Stomach (tissue), 8 donors: ENCODE measurements at regions not wholly inside any gene's neighbourhood (a gene's known extent, or its start where the extent isn't known, plus 50 kb on each side); places are given as distances from the start of the nearest gene placed in this dataset.

ENCODE experiments used
- DNase-seq, 2 donors: peaks; one replicate each; pipeline versions ENCODE4 v3.0.0 to v3.0.0-alpha.2; 2013 to 2019
- H3K27ac ChIP-seq, 5 donors: fragments of 200-600 bp in 4 of 5; sonication (generic) in 4 of 5; one replicate each; pipeline ENCODE4 v1.5.1; 2013 to 2019; ENCODE audit warnings: mild to moderate bottlenecking in 1 of 5, moderate library complexity in 1 of 5
- H3K27me3 ChIP-seq, 3 donors: fragments of 200-600 bp; sonication (generic); one replicate each; pipeline ENCODE4 v1.5.1; 2017 to 2019; ENCODE audit warnings: mixed run types in 1 of 3
- H3K36me3 ChIP-seq, 4 donors: fragments of 200-600 bp; sonication (generic); 1 replicate in 3 of 4; 2 replicates in 1 of 4; pipeline ENCODE4 v1.5.1; 2016 to 2019
- H3K4me1 ChIP-seq, 4 donors: fragments of 200-600 bp; sonication (generic); one replicate each; pipeline ENCODE4 v1.5.1; 2016 to 2019
- H3K4me3 ChIP-seq, 4 donors: fragments of 200-600 bp; sonication (generic) in 3 of 4; one replicate each; pipeline ENCODE4 v1.5.1; 2016 to 2019; ENCODE audit warnings: mild to moderate bottlenecking in 1 of 4
- H3K9me3 ChIP-seq, 4 donors: fragments of 200-600 bp; sonication (generic); one replicate each; pipeline ENCODE4 v1.5.1; 2016 to 2019
- CTCF ChIP-seq, 7 experiments: fragments of 450-650 bp in 4 of 7; fragments of 200-600 bp in 3 of 7; sonication (generic) in 3 of 7; IDR thresholded peaks; one replicate each; pipeline ENCODE4 v1.5.1; 2016 to 2019; ENCODE audit warnings: antibody characterized with exemption in 7 of 7, control low read depth in 2 of 7, mild to moderate bottlenecking in 1 of 7
- EP300 ChIP-seq: sonication (generic); formaldehyde crosslinking; IDR thresholded peaks from one replicate; pipeline ENCODE4 v1.6.1; 2017; ENCODE audit warnings: antibody characterized with exemption
- POLR2A ChIP-seq, 4 donors: fragments of 450-650 bp; IDR thresholded peaks; one replicate each; pipeline ENCODE4 v1.6.1; 2016; ENCODE audit warnings: antibody characterized with exemption in 4 of 4, control low read depth in 2 of 4, mild to moderate bottlenecking in 1 of 4, moderate library complexity in 1 of 4
- POLR2AphosphoS5 ChIP-seq, 3 donors: sonication (generic); formaldehyde crosslinking; IDR thresholded peaks; one replicate each; pipeline ENCODE4 v1.6.1; 2016; ENCODE audit warnings: antibody characterized with exemption in 3 of 3
- WGBS, 5 donors: extraction: QIAGEN DNeasy Blood & Tissue Kit in 3 of 5; methylation state at CpG; one replicate each; pipeline versions ENCODE4 v1.1.5 to v1.1.7; 2013 to 2018; 5-methylcytosine and 5-hydroxymethylcytosine counted together
- intact Hi-C: fragments of 100-400 bp; cut with DNase I; formaldehyde crosslinking; loops from one replicate; pipeline ENCODE4 v1.15.1; 2023; ENCODE audit warnings: low total_unique reads
- donor health status: healthy with polysubstance abuse.
- donor health status: Bipolar disorder and iron deficiency.
- donor health status: healthy.

DNA sequence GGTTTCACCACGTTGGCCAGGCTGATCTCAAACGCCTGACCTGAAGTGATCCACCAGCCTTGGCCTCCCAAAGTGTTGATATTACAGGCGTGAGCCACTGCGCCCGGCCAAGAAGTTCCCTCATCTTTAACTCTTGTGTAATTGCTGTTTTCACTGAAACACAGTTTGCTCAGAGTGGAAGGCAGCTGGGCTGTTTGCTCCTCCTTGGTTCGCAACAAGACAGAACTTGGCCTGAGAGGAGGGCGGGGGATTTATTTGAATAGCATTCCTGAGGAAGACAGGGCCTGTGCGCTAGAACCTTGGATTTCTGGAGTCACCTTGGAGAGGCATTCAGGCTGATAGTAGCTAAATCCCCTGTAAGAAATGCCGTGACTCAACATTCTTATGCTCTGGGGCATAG lies 226.7 kb upstream of the MCTP2 start:
- intact Hi-C loops: no loop called here
- peaks cover 0 to 11% (median 0%) of the 10 kb centered on the region in 4 donors for H3K4me1 ChIP-seq
- TF ChIP-seq POLR2A (IDR thresholded peaks at IDR 0.05) (no peak), CTCF (IDR thresholded peaks at IDR 0.05) (no peak), POLR2AphosphoS5 (IDR thresholded peaks at IDR 0.05) (peak; percentile 25 to 50 (median 41)), EP300 (no peak)
- H3K4me3 ChIP-seq: no peak overlapping the region
- peak overlapping the region in 4 of 5 donors; percentile 5 to 71 (median 23) for H3K27ac ChIP-seq
- 34 to 55% (median 42%) methylated on average over 9 of the region's 9 CpGs for WGBS, 5 donors
- no peak for DNase-seq
- no peaks in the 10 kb centered on the region for H3K9me3 ChIP-seq
- H3K36me3 ChIP-seq: no peaks in the 10 kb centered on the region
- peaks cover 0 to 68% (median 9%) of the 10 kb centered on the region in 3 donors for H3K27me3 ChIP-seq

DNA sequence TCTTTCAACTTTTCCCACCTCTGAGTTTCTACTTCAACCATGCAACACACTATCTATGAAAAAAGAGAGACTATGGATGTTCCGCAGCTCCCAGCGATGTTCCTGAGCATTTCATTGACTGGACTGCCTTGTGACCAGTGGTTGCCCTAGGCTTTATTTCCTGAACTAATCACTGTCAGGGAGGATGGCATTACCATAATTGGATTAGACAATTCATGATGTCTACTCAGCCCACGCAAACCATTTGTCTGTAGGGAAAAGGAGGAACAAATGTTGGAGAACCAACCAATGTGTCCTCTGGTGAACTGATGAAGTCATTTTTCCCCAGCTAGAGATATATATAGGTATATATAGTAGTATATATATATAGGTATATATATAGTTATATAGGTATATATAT lies 229.3 kb upstream of the MCTP2 start:
- Histone ChIP-seq H3K9me3 (no peaks in the 10 kb centered on the region), H3K36me3 (no peaks in the 10 kb centered on the region), H3K27ac (no peak overlapping the region), H3K4me3 (no peak overlapping the region), H3K27me3 (peaks cover 0 to 65% (median 9%) of the 10 kb centered on the region in 3 donors), H3K4me1 (peaks cover 0 to 15% (median 3%) of the 10 kb centered on the region in 4 donors)
- 92 to 96% (median 94%) methylated on average over 3 of the region's 3 CpGs for WGBS, 5 donors
- no peak for DNase-seq
- TF ChIP-seq EP300 (no peak), CTCF (IDR thresholded peaks at IDR 0.05) (no peak), POLR2AphosphoS5 (IDR thresholded peaks at IDR 0.05) (no peak), POLR2A (IDR thresholded peaks at IDR 0.05) (no peak)
- intact Hi-C loops: no loop called here

DNA sequence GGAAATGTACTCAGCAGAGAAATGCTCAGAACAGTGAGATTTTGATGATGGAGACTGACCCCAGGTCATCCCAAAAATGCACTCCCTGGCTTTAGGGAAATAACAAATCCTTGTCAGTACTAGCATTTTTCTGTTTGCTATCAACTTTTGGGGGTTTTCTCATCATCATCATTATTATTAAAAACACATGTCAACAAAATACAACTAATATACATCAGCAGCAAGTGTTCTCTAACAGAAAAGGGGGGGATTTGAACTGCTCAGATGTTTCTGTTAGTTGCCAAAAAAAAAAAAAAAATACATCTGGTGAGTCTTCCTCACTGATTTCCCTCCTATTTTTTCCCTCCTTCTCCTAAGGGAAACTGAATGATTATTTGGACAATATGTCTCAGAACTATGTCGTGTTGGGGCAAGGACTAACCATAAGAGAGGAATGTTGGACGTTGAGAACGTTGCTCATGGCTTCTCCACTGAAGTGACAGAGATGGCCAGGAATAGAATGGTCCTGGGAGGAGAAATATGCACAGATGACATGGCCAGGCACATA lies 230.0 kb upstream of the MCTP2 start:
- DNase-seq: peak in 1 of 2 donors; percentile 45
- 35 to 62% (median 50%) methylated on average over 3 of the region's 3 CpGs for WGBS, 5 donors
- H3K27me3 ChIP-seq: peaks cover 0 to 68% (median 9%) of the 10 kb centered on the region in 3 donors
- TF ChIP-seq POLR2AphosphoS5 (IDR thresholded peaks at IDR 0.05): no peak
- no peaks in the 10 kb centered on the region for H3K9me3 ChIP-seq
- no peak overlapping the region for H3K4me3 ChIP-seq
- no peaks in the 10 kb centered on the region for H3K36me3 ChIP-seq
- intact Hi-C loops: no loop called here
- H3K27ac ChIP-seq: peak overlapping the region in 1 of 5 donors; percentile 35
- peaks cover 0 to 20% (median 4%) of the 10 kb centered on the region in 4 donors for H3K4me1 ChIP-seq

DNA sequence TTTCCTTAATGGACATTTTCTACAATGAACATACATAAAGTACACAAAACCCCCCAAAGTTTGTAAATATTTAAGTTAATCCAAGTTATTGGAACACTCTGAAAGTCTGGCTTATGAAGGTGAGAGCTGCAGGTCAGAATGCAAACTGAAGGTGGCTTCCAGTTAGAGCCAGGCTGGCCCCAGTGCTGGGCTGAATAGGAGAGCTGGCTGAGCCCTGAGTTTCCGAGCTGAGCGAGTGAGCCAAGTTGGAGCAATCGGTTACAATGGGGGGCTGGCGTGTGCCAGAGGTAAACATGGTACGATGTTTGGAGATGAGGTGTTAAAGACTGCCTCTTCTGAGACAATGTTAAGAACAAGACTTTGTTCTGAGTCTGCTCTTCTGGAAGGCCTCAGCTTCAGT lies 230.8 kb upstream of the MCTP2 start:
- no peaks in the 10 kb centered on the region for H3K36me3 ChIP-seq
- peak overlapping the region in 3 of 5 donors; percentile 10 to 35 (median 20) for H3K27ac ChIP-seq
- H3K4me3 ChIP-seq: no peak overlapping the region
- no peaks in the 10 kb centered on the region for H3K9me3 ChIP-seq
- DNase-seq: no peak
- 27 to 63% (median 47%) methylated on average over 5 of the region's 5 CpGs for WGBS, 5 donors
- H3K27me3 ChIP-seq: peaks cover 0 to 68% (median 6%) of the 10 kb centered on the region in 3 donors
- H3K4me1 ChIP-seq: peaks cover 0 to 20% (median 4%) of the 10 kb centered on the region in 4 donors
- TF ChIP-seq EP300 (no peak), CTCF (IDR thresholded peaks at IDR 0.05) (no peak), POLR2AphosphoS5 (IDR thresholded peaks at IDR 0.05) (no peak), POLR2A (IDR thresholded peaks at IDR 0.05) (no peak)
- intact Hi-C loops: no loop called here

- H3K4me1 ChIP-seq: peaks cover 0 to 17% (median 4%) of the 10 kb centered on the region in 4 donors
- no peak for TF ChIP-seq EP300
- peak in 4 of 7 experiments; percentile 47 to 66 (median 54) for TF ChIP-seq CTCF (IDR thresholded peaks at IDR 0.05)
- TF ChIP-seq POLR2A (IDR thresholded peaks at IDR 0.05): no peak
- peak in 1 of 3 donors; percentile 38 for TF ChIP-seq POLR2AphosphoS5 (IDR thresholded peaks at IDR 0.05)
- no peaks in the 10 kb centered on the region for H3K9me3 ChIP-seq
- peaks cover 0 to 81% (median 8%) of the 10 kb centered on the region in 3 donors for H3K27me3 ChIP-seq
- WGBS, 5 donors: 26 to 39% (median 31%) methylated on average over 6 of the region's 6 CpGs
- H3K27ac ChIP-seq: no peak overlapping the region
- intact Hi-C loops: loop anchor here (10.0 kb wide), 1 partner anchor 128 kb away; no protein-coding TSS in a partner anchor
- H3K4me3 ChIP-seq: no peak overlapping the region
- H3K36me3 ChIP-seq: no peaks in the 10 kb centered on the region
- DNase-seq: peak in 1 of 2 donors; percentile 67
Observed at GRCh38 chr15:93997071-93997658, 234.2 kb upstream of the MCTP2 start.
